ENCODE measurements at regions not wholly inside any gene's neighbourhood (a gene's known extent, or its start where the extent isn't known, plus 50 kb on each side); places are given as distances from the start of the nearest gene placed in this dataset.

DNA sequence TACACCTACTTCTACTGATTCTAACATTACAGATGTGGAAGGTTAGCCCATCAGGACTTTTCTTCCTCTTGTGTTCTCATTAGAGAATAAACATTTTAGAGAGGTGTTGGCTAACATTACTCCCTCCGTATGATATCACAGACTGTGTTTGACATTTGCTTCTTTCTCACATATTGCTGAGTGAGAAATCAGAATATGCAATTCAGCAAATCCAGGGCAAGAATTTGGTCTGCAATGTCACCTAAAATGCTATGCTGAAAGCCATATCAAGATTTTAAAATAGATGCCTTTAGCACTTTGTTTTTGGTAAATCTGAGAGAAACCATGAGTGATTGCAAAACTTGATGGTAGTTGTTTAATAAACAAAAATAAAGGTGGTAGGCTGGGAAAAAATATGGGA lies 319.1 kb downstream of the C4orf33 start:
- no peak for DNase-seq (ENCODE audit: low read depth)

DNA sequence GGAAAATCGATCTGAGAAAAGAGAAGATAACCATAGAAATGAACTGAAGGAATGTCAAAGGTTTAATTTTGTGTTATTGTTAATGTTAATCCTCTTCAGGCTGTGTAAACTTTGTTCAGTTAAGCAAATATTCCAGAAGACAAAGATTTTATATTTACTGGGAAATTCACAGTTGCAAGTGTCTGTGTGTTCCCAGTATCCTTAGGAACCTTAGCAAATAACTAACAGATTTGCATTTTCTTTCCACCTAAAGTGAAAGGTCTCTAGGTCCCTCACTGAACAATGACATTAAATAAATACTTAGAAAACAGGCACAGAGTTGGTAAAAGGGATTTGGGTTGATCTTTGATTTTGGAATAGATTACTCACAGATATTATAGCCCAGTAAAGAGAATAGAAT lies 324.7 kb downstream of the C4orf33 start:
- no peak for DNase-seq (ENCODE audit: low read depth)

DNA sequence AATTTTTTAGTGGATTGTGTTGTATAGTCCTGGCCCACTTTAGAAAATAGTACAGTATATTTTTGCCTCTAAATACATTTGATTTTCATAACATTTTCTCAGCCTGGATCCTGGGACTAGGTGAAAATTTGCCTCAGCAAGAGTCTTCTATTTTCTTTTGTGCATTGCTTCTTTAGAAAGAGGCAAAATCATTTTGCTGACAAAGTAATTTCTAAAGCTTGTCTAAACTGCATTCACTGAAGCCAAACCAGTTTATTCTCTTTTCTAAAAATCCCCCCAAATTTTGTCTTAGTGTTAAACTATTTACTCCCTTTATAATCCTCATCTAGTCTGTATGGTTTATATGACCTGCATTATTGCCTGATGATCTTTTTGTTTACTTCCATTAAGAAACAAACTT lies 326.3 kb downstream of the C4orf33 start:
- no peak for DNase-seq (ENCODE audit: low read depth)

DNA sequence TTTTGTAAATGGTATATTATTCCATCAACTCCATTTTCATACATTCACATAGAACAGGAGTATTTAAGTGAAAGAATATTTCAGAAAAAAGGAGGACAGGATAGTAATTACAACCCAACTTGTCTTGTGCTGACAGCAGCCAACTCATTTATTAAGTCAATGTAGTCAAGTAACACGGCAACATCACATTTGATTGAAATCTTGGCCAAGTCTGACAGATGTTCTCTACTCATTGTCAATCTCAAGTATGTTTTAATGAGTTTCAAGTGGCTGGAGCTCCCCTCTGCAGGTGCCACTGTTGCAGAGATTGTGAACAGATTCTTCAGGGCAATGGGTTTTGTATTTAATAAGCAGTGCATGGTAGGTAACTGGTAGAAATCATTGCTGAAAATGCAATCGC lies 332.5 kb downstream of the C4orf33 start:
- no peak for DNase-seq (ENCODE audit: low read depth)

DNA sequence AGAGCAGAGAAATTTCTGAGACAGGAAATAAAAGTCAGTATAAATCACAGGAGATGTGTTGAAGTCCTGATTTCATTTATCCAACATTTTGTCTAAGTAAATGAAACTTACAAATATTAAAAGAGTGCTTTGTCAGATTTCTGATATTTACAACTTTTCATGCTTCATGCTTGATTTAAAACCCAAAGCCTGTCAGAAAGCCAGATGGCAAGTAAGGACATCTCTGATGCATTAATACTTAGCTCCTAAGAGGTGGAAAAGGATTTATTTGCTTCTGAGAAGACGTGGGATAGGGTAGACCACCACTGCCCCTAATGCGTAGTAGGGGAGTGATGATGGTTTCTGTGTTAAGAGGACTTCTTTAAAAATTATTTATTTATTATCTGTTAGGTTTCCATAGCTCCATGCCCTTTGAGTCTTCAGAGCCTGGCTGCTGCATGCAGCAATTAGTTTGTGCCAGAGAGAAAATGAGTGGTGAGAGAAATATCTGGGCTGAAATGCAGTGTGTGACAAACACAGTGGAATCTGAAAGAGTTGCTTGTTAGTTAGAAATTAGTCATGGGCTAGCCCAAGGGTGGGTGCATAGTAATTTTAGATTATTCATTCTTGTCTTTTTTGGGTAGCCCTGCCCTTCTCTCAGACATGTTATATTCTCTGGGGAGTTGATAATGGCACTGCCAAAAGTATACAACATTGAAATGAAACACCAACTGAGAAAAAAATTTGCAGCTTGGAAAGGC lies 333.8 kb downstream of the C4orf33 start:
- DNase-seq (ENCODE audit: low read depth): no peak

DNA sequence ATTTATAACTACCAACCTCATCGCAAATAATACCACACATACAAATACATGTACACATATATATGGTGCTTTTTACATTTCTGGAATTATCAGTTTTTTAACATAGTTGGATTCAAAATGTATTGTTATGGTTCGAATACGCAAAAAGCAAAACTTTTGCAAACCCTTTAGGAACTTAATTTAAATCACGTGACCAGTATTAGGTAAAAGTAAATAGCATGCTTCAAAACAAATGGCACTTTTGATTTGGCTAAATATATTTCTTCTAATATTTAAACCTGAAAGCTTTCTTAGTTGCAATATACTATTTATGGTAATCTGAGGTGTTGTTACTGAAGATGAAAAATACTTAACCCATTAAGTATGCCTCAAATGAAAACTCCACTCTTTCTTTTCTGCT lies 341.4 kb downstream of the C4orf33 start:
- DNase-seq (ENCODE audit: low read depth): no peak

DNA sequence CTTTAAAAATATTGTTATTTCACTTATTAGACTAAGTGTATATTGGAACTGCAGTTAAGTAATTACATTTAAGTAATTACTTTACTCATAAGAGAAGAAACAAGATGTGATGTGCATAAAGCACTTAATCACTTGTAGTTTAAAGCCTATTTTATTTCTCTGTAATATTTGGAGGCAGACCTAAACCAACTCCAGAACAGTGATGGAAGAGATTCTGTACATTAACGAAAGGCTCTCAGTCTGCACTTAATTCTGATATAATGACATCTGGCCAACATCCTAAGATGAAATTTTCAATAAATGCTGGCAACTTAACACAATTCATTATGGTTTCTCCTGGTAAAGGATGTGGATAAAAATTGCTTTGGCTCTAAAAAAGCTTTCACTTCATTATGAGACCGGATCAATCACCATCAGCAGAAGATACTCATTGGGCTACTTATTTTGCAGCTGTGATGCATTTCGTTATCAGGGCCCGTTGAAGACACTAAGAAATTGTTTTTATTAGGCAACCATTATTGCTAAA lies 342.6 kb downstream of the C4orf33 start:
- no peak for DNase-seq (ENCODE audit: low read depth)

DNA sequence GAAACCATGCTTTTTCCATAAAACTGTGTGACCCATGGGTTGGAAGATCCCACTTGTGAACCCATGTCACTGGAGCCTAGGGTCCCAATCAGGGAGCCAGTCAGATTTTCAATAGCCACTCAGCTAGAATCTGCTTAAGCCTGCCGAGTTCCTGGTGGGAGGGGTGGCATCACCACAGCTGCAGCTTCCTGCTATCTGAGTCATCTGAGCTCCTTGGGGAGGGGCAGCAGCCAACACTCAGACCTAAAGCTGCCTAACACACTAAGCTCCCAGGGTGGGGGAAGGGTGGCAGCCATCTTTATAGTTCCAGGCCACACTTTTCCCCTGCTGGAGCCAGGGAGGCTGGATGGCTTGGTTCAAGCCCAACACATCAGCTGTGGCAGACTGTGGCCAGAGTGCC lies 350.1 kb downstream of the C4orf33 start:
- no peak for DNase-seq (ENCODE audit: low read depth)

DNA sequence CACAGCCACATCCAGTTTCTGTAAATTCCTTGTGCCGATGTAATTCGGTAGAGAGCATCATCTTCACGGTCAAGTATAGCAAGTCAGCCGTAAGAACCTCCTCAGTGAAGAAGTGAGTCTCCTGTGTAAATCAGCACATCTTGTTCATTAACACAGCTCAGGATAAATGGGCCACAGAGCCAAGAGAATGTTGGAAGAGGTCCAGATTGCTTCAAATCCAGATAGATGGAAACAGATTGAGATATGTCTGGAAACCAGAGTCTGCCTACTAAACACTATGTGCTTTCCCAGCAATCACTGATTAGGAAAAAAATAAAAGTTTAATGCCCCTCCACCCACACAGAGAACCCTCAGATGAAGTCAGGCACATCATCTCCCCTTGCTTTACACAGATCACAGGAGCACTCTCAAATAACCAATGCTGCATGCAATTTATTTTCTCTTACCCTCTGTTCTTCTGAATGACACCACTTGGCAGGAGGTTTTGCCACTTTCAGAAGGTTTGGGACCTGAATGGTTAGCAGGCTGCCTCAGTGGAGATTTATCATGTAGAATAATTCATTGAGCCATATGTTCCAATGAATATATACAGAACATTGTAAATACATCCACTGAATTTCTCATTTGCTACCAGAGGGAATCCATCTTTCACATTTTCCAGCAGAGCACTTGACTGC lies 357.7 kb downstream of the C4orf33 start:
- DNase-seq (ENCODE audit: low read depth): no peak

DNA sequence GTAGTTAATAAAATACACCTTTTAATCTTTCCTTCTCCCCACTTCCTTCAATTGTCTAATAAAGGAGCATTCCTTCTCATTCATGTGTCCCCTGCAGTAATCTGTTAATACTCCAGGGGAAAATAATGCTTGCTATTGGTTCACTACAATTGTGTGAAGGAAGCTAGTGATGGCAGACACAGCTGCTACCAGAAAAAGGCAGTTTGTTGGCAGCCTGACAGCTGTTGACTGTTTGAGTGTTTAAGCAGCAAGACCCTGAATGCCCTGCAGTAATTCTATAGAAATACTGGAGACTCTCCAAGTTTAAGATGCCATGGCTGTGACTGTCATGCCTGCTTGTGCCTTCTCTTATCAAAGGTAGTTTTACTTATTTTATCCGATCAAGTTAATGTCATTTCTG lies 359.5 kb downstream of the C4orf33 start:
- DNase-seq (ENCODE audit: low read depth): no peak

DNA sequence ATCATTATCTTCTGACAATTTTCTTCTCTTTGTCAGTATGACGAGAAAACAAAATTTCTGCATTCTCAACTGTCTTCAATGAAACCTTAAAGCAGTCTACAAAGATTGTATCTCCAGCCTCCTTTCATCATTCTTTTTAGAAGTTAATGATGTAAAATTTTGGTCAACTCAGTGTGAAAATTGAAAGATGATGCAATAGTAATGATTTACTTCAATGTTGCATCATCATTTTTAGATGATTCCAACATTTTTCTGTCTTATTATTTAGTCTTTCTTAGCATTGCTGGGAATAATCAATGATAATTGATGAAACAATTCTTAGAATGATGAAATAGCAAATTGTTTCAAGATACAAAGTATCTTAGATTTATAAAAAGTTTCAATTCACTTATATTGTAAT lies 372.7 kb downstream of the C4orf33 start:
- DNase-seq (ENCODE audit: low read depth): no peak

DNA sequence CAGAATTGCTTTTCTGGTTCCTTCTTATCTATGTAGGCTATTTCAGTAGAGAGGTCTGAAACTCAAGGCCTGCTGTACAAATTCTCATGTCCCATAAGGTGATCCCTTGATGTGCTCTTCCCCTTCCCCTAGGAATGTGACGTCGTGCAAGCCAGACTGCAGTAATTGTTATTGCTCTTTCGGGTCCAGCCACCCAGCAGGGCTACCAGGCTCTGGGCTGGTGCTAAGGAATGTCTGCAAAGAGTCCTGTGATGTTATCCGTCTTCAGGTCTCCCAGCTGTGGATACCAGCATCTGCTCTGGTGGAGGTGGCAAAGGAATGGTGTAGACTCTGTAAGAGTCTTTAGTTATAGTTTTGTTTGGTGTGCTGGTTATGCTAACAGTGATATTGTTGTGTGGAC lies 378.7 kb downstream of the C4orf33 start:
- no peak for DNase-seq (ENCODE audit: low read depth)

DNA sequence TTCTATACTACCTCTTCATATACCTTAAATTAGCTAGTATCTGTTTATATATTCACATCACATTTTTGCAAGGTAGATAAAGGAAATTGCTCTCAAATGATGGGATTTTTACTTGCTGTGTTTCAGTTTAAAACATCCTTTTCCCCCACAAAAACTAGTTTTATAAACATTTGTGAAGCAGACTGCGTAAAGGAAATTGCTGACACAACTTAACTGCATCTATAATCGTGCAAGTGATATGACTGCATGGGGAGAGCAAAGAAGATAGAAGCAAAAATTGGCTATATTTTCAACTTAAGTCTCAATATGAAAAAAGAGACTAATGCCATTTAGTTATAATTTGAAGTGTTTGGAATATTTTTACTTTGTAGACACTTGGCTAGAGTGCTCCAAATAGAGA lies 385.2 kb downstream of the C4orf33 start:
- DNase-seq (ENCODE audit: low read depth): no peak

DNA sequence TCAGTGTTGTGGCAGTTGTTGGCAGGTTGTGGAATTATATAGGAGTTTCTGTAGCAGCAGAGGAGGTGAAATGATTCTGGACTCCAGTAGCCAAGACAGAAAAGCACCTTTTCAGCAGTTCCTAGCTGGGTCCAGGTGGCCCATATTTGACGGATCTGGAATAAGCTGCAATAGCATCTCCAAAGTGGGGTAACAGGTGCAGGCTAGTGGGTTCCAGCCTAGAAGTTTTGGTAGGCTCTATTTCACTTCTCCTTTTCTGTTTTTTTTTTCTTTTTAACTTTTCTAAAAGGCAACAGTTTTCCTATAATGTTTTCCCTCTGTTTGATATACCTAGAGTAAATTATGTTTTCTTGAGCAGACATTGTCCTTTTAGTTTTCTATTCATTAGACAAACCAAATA lies 392.5 kb downstream of the C4orf33 start:
- DNase-seq (ENCODE audit: low read depth): no peak

DNA sequence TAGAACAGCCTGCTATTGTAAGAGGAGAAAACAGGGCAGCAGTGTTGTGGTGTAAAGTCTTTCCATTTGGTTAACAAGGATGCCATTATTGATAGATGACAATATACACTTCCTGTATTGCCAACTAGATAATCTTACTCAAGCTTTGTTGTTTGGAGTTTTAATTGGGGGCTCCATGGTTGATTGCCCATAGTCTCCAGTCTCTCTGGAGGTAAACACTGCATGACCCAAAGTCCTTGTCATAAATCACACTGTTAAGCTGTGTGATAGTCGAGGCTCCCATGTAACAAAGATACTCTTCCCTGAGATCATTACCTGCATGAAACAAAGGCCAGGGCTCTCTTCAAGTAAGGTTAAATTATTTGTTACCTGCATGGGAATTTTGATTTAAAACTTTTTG lies 394.6 kb downstream of the C4orf33 start:
- DNase-seq (ENCODE audit: low read depth): no peak

DNA sequence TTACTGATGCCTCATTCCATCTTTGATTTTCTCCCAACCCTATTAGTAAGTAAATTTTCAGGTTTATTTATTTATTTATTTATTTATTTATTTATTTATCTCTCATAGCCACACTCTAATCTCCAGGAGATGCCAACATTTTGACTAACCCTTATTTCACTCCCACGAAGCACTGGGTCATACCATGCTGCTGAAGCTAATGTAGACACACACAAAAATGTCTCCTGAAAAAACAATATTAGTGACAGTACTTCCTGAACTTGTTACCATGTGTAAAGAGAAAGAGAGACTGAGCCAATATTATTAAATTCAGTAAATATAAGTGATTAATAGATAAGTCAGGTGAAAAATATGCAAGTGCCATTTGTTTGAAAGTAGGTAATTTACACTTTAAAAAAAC lies 402.7 kb downstream of the C4orf33 start:
- no peak for DNase-seq (ENCODE audit: low read depth)

DNA sequence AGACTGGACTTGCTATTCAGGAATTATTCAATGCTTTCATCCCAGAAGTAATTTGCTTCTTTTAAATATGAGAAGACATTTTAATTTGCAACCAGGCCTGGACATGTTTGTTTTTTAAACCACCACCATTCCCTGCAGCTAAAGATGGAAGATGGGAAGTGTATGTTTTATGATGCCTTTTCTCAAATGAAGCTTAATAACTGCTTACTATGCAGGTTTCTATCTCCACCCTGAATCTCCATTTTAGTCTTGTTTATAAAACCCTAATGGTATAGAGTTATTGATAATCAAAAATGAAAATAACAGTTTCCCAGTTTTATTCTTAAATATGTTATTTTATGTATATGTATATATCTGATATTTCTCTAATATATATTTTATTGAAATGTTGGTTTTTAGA lies 418.9 kb downstream of the C4orf33 start:
- DNase-seq (ENCODE audit: low read depth): no peak

DNA sequence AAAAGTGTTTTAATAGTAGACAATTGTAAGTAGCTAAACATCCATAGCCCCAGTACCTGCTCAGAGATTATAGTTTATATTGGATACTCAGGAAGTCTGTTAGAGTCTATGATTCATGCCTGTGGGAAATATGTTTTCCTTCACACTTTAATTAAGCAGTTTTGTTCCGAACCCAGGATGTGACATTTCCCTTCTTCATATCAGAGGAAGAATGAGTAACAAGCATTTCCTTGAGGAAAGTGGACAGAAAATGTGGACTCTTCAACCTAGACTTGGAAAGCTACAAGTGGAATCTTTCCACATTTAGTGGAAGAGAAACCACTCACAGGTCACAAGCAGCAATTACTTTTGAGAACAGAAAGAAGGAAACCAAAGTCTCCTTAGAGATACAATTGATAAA lies 419.4 kb downstream of the C4orf33 start:
- no peak for DNase-seq (ENCODE audit: low read depth)

DNA sequence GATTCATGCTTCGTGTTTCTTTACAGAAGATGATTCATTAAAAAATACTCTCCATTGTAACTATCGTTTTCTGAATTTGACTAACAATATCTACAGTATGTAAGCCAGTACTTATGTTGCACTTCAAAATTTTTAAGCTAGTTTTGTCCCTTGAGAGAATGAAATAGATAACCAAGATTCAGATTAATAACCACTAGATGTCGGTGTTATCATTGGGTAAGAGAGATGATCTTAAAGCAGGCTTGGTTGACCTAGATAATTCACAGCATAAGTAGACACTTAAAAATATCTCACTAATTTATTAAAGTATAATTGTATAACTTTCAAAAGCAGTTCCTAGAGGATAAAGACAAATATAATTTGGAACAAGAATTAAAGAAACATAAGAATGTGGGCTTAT lies 430.9 kb downstream of the C4orf33 start:
- DNase-seq (ENCODE audit: low read depth): no peak

DNA sequence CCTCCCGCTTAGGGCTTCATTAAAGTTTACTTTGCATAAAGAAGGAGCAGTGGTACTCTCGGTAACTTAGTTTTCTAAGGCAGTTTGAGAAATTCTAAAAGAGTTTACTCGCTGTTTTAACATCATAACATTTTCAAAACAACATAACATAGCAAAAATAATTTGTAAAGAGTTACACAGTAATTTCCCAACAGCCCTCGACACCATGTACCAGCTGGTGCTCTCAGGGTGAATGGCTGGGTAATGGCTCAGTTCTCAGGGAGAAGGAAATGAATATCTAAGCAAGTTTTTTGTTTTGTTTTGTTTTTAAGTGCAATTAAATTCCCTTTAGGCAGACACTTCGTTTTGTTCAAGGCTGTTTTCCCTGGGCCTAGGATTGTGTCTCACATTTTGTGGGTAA lies 435.3 kb downstream of the C4orf33 start:
- DNase-seq (ENCODE audit: low read depth): no peak

DNA sequence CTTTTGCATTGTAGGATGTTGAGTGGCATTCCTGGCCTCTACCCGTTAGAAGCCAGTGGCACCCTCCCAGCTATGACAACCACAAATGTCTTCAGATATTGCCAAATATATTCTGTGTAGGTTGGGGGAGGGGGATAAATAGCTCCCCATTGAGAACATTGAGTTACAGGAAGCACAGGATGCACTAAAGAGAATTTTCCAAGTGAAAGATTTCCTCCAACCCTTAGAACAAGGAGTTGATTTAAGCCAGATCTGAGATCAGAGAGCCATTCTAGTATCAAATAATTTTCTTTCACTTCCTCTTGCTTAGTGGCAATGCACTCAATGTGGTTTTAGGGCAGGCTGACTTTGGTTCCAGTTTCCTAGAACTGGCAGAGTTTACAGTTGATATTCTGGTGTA lies 436.6 kb downstream of the C4orf33 start:
- no peak for DNase-seq (ENCODE audit: low read depth)

DNA sequence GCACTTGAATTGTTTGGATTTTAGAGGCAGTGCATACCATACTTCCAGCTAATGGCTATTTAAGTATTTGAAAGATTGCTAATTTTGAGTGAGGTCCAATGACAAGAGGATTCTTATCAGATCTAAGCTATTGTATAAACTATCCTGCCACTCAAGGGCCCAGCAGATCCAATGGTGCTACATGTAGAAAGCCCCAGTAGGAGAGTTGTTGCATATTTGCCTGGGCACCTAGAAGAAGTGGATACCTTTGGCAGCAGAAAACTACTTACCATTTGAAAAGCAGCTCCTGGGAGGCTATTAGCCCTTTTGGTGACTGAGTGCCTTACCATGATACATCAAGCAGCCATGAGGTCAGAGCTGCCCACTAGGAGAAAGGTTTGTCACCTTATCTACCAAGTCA lies 447.3 kb downstream of the C4orf33 start:
- DNase-seq (ENCODE audit: low read depth): no peak

DNA sequence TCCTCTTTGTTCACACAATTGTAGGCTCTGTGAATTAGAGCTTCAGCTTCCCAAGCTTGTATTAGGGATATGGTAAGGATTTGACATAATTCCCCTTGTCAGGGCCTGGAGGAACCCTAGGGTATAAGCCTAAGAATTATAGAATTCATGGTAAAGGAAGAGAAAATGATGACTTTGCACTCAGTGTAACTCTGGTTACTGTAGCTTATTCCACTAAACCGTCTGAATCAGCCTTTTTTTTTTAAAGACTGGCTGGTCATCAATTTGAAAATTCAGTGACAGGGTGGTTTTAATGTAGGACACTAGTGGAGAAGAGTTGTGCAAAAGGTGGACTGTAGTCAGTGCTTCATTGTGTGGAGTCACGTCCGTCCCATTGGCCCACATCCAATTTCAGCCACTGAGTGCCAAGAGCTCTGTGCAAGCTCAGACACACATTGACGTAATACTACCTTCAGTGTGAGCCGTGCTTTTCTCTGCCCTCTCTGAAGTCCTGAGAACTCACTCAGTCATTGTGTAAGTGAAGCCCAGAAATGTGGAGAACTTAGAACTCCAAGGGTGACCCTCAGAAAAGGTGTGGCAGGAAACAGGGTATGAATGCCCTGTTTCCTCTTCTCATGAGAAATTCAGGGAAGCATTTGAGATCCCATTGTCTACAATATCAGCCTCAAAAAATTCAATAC lies 449.8 kb downstream of the C4orf33 start:
- no peak for DNase-seq (ENCODE audit: low read depth)

Data from activated T-helper 1 cell treated with Interleukin-2 at 50 U/mL for 16 hours (primary cell).